Neutrophil (primary cell): ENCODE measurements at regions not wholly inside any gene's neighbourhood (a gene's known extent, or its start where the extent isn't known, plus 50 kb on each side); places are given as distances from the start of the nearest gene placed in this dataset.

Experiments
- H3K27ac ChIP-seq: fragments of 200-600 bp; sonication (generic); 2 replicates; pipeline ENCODE4 v1.5.1; 2016; ENCODE audit warnings: mild to moderate bottlenecking, moderate library complexity
- H3K27me3 ChIP-seq: fragments of 200-600 bp; sonication (generic); 2 replicates; pipeline ENCODE4 v1.6.0; 2016; ENCODE audit warnings: mild to moderate bottlenecking
- H3K36me3 ChIP-seq: fragments of 200-600 bp; sonication (generic); 2 replicates; pipeline ENCODE4 v1.5.1; 2017
- H3K4me1 ChIP-seq, 2 experiments: fragments of 200-600 bp in 1 of 2; sonication (generic) in 1 of 2; 1 replicate in 1 of 2; 2 replicates in 1 of 2; pipeline versions ENCODE4 v1.5.1 to v1.6.1; 2013 to 2016; ENCODE audit warnings: low read depth in 1 of 2, low read length in 1 of 2, mild to moderate bottlenecking in 1 of 2, moderate library complexity in 1 of 2; ENCODE audit not compliant: control insufficient read depth in 1 of 2, insufficient read depth in 1 of 2
- H3K4me3 ChIP-seq, 2 experiments: fragments of 200-600 bp in 1 of 2; sonication (generic) in 1 of 2; 1 replicate in 1 of 2; 2 replicates in 1 of 2; pipeline ENCODE4 v1.5.1; 2013 to 2016; ENCODE audit warnings: low read depth in 1 of 2, low read length in 1 of 2, mild to moderate bottlenecking in 1 of 2, moderate library complexity in 1 of 2
- H3K9me3 ChIP-seq: fragments of 200-600 bp; sonication (generic); 2 replicates; pipeline ENCODE4 v1.5.1; 2016
- TF ChIP-seq, protein P1 (sequence below): fragments of 200-600 bp; sonication (generic); IDR thresholded peaks from 2 replicates; pipeline ENCODE4 v1.5.1; 2016; ENCODE audit warnings: antibody characterized with exemption

DNA sequence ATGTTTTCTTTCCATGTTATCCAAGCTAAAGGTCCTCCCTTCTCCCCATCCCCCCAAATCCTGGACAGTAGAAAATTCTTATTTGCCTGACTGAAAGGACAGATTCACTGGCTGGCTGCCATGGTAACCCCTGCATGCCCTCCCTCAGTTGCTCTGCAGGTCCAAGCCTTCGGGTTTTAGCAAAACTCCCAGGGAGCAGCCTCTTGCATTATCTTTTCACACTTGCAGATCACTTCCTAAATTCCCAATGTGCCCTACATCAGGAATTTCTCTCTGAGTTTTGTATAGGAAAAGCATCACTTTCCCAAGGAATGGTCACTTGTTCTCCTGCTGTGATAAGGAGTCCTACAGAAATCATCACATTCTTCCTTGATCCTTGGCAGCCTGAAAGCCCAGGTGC lies 75.0 kb upstream of the TENM4 start:
- Histone ChIP-seq H3K9me3 (no peaks in the 10 kb centered on the region), H3K27ac (no peak overlapping the region), H3K4me1 (no peaks in the 10 kb centered on the region), H3K4me3 (no peak overlapping the region), H3K36me3 (no peaks in the 10 kb centered on the region), H3K27me3 (no peaks in the 10 kb centered on the region)
- TF ChIP-seq, protein P1, sequence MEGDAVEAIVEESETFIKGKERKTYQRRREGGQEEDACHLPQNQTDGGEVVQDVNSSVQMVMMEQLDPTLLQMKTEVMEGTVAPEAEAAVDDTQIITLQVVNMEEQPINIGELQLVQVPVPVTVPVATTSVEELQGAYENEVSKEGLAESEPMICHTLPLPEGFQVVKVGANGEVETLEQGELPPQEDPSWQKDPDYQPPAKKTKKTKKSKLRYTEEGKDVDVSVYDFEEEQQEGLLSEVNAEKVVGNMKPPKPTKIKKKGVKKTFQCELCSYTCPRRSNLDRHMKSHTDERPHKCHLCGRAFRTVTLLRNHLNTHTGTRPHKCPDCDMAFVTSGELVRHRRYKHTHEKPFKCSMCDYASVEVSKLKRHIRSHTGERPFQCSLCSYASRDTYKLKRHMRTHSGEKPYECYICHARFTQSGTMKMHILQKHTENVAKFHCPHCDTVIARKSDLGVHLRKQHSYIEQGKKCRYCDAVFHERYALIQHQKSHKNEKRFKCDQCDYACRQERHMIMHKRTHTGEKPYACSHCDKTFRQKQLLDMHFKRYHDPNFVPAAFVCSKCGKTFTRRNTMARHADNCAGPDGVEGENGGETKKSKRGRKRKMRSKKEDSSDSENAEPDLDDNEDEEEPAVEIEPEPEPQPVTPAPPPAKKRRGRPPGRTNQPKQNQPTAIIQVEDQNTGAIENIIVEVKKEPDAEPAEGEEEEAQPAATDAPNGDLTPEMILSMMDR: no peak

DNA sequence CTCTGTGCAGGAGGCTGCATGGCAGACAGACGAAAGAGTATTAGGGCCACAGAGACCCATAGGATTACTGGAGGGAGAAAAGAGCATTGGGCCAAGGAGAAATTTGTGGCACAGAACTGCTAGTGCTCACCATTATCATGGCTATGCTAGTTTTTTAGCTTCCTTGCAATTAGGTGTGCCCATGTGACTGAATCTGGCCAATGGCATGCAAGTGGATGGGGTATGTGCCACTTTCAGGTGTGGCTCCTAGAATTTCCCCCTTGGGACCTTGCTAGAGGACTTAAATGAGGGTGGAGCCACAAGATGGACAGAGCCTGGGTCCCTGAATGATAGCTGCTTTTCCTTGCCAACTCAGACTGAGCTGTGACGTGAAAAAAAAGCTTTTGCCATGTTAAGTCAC lies 73.9 kb upstream of the TENM4 start:
- Histone ChIP-seq H3K27me3 (no peaks in the 10 kb centered on the region), H3K27ac (no peak overlapping the region), H3K36me3 (no peaks in the 10 kb centered on the region), H3K4me3 (no peak overlapping the region), H3K9me3 (no peaks in the 10 kb centered on the region), H3K4me1 (no peaks in the 10 kb centered on the region)
- TF ChIP-seq, protein P1: no peak

DNA sequence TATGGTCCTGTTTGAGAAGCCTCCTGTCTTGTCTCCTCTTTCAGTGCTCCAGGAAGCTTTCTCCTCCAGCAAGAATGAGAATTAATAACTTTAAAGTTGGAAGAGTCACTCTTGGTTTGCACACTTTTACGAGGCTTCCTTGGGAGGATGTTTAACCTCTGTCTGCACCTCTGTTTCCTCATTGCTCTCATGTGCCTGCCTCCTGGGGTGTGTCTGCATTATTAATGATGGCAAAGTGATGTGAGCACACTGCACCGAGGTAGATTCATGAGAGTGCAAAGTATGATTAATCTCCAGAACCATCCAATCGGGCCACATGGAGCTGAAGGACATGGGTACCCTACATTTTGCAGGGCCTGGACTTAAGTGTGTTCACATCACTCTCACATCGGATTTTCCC lies 73.5 kb upstream of the TENM4 start:
- H3K27ac ChIP-seq: no peak overlapping the region
- TF ChIP-seq, protein P1: no peak

DNA sequence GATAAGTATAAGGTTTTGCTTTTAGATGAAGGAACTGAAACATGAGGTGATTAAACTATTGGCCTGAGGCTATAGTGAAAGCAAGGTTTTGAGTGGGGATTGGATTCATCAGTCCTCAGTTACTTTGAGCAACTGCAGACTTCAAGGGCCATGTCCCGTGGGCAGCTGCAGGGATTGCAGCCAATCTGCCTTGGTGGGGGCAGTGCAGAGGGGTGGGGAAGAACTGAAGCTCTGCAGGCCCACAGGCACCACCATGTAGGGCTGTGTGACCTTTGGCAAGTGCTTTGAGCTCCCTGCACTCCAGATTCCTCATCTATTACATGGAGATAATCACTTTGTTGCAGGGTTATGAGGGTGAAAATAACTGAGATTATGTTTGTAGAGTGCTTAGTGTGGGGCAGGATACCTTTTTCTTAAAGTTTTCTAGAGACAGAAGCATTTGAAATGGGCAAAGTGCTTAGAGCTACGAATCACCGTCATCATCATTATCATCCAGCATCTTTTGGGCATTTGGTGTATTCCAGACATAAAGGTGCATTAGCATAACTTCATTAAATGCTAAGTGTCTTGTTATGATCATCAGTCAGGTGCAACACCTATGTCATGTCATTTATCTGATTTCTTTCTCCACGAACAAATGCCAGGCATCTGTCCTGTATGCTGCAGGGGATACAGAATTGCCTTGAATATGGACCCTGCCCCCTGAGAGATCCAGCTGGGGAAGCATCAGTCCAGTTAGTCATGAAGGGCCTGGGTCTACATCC lies 72.1 kb upstream of the TENM4 start:
- H3K27me3 ChIP-seq: no peaks in the 10 kb centered on the region
- H3K4me1 ChIP-seq: no peaks in the 10 kb centered on the region
- no peaks in the 10 kb centered on the region for H3K36me3 ChIP-seq
- no peak overlapping the region for H3K27ac ChIP-seq
- TF ChIP-seq, protein P1: no peak
- H3K9me3 ChIP-seq: no peaks in the 10 kb centered on the region
- H3K4me3 ChIP-seq: no peak overlapping the region

More for the DNA sequence above, 73.5 kb upstream of the TENM4 start:
- Histone ChIP-seq H3K4me3 (no peak overlapping the region), H3K4me1 (no peaks in the 10 kb centered on the region), H3K36me3 (no peaks in the 10 kb centered on the region), H3K9me3 (no peaks in the 10 kb centered on the region), H3K27me3 (no peaks in the 10 kb centered on the region)

DNA sequence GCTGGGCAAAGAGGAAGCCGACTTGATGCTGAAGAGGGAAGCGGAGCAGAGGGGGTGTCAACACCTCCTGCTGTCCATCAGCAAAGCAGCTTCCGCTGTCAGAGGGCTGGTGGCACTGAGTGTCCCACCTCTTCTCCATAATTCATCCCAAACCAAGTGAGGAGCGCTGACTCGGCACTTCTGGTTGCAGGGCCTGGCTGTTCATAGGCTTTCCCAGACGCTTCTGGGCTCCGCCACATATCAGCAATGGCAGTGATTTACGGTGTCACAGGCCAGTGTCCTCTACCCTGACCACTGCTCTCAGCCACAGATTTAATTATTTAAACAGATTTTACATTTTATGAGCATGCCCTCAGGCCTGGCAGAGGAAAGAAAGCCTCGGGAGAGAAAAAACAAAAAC lies 70.1 kb upstream of the TENM4 start:
- Histone ChIP-seq H3K9me3 (no peaks in the 10 kb centered on the region), H3K4me1 (no peaks in the 10 kb centered on the region), H3K36me3 (no peaks in the 10 kb centered on the region), H3K27me3 (no peaks in the 10 kb centered on the region), H3K27ac (no peak overlapping the region), H3K4me3 (no peak overlapping the region)
- TF ChIP-seq, protein P1: no peak
